GM23248 (cell line): ENCODE measurements at regions not wholly inside any gene's neighbourhood (a gene's known extent, or its start where the extent isn't known, plus 50 kb on each side); places are given as distances from the start of the nearest gene placed in this dataset.

Experiments
- EZH2 ChIP-seq: fragments of 200-600 bp; sonication (generic); IDR thresholded peaks from 2 replicates; pipeline ENCODE4 v1.6.1; 2018; ENCODE audit warnings: antibody characterized with exemption, mild to moderate bottlenecking; ENCODE audit not compliant: insufficient read depth, poor library complexity, severe bottlenecking
- EZH2phosphoT487 ChIP-seq: fragments of 200-600 bp; sonication (generic); IDR thresholded peaks from 2 replicates; pipeline ENCODE4 v1.6.1; 2018; ENCODE audit warnings: antibody characterized with exemption, moderate library complexity, mild to moderate bottlenecking, low read depth; ENCODE audit not compliant: insufficient read depth

DNA sequence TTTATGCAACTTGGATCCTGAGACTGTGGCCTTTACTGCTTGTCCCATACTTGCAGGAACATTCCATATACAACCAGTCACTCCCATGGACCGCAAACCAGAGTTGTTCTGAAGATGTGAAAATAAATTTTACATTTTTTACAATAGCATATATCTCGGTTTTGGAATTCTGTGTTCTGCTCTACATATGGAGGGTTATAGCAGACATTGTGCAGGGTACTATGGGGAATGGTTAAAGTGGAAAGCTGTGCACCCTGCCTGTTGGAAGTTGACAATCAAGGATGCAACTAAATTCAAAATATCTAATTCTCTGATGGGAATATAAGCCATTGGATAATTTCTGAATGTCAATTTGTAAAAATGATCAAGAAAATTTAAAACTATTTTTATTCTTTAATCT, 603.3 kb downstream of the RAB28 start:
- TF ChIP-seq EZH2, result no peak
- no peak for TF ChIP-seq EZH2phosphoT487
